Neural crest cell (in vitro differentiated cells): ENCODE measurements at regions not wholly inside any gene's neighbourhood (a gene's known extent, or its start where the extent isn't known, plus 50 kb on each side); places are given as distances from the start of the nearest gene placed in this dataset.

ENCODE experiments used
- DNase-seq: peaks from one replicate; pipeline ENCODE4 v3.0.0; 2021; ENCODE audit warnings: low read depth, mixed read lengths, low spot score
- H3K27ac Mint-ChIP-seq: one replicate; pipeline ENCODE4 v1.8.0; 2021; ENCODE audit warnings: mild to moderate bottlenecking, mixed read lengths; ENCODE audit not compliant: unreplicated experiment
- H3K27me3 Mint-ChIP-seq: 2 replicates; pipeline ENCODE4 v1.8.0; 2021; ENCODE audit warnings: low read depth, mild to moderate bottlenecking, mixed read lengths
- H3K36me3 Mint-ChIP-seq: 2 replicates; pipeline ENCODE4 v1.8.0; 2021; ENCODE audit warnings: low read depth, mild to moderate bottlenecking, mixed read lengths
- H3K4me1 Mint-ChIP-seq: 2 replicates; pipeline ENCODE4 v1.8.0; 2021; ENCODE audit warnings: mixed read lengths
- H3K4me3 Mint-ChIP-seq: one replicate; pipeline ENCODE4 v1.8.0; 2021; ENCODE audit warnings: mild to moderate bottlenecking, mixed read lengths
- H3K9me3 Mint-ChIP-seq: 2 replicates; pipeline ENCODE4 v1.8.0; 2021; ENCODE audit warnings: mixed read lengths
- CTCF ChIP-seq: fragments of 200-600 bp; sonication (generic); conservative IDR thresholded peaks from 2 replicates; pipeline ENCODE4 v1.5.0; 2021; ENCODE audit warnings: antibody characterized with exemption, mild to moderate bottlenecking

- Mint-ChIP-seq H3K27ac (no peak overlapping the region), H3K27me3 (no peaks in the 10 kb centered on the region), H3K4me3 (no peak overlapping the region), H3K36me3 (no peaks in the 10 kb centered on the region), H3K4me1 (peaks cover 3% of the 10 kb centered on the region), H3K9me3 (no peaks in the 10 kb centered on the region)
- DNase-seq, result no peak
- TF ChIP-seq CTCF, result no peak
Observed at GRCh38 chr4:44025376-44026020, 423.1 kb downstream of the KCTD8 start.

- H3K4me1 Mint-ChIP-seq, result no peaks in the 10 kb centered on the region
- no peaks in the 10 kb centered on the region for H3K36me3 Mint-ChIP-seq
- DNase-seq, result no peak
- H3K4me3 Mint-ChIP-seq, result no peak overlapping the region
- H3K27ac Mint-ChIP-seq, result no peak overlapping the region
- H3K9me3 Mint-ChIP-seq, result no peaks in the 10 kb centered on the region
- no peaks in the 10 kb centered on the region for H3K27me3 Mint-ChIP-seq
- TF ChIP-seq CTCF, result no peak
Observed at GRCh38 chr4:44038811-44039210, 409.8 kb downstream of the KCTD8 start.

GRCh38 chr4:44046491-44046890 lies 402.1 kb downstream of the KCTD8 start:
- Mint-ChIP-seq H3K36me3 (no peaks in the 10 kb centered on the region), H3K27me3 (no peaks in the 10 kb centered on the region), H3K27ac (no peak overlapping the region), H3K4me1 (no peaks in the 10 kb centered on the region), H3K4me3 (no peak overlapping the region), H3K9me3 (peaks cover 3% of the 10 kb centered on the region)
- no peak for TF ChIP-seq CTCF
- DNase-seq, result no peak

- TF ChIP-seq CTCF, result no peak
- Mint-ChIP-seq H3K27ac (no peak overlapping the region), H3K27me3 (peaks cover 3% of the 10 kb centered on the region), H3K9me3 (no peaks in the 10 kb centered on the region), H3K4me1 (no peaks in the 10 kb centered on the region), H3K4me3 (no peak overlapping the region), H3K36me3 (no peaks in the 10 kb centered on the region)
- DNase-seq, result no peak
Observed at GRCh38 chr4:44056721-44057151, 391.9 kb downstream of the KCTD8 start.

- no peak overlapping the region for H3K4me3 Mint-ChIP-seq
Observed at GRCh38 chr4:44070843-44071242, 377.8 kb downstream of the KCTD8 start.

More at GRCh38 chr4:44070843-44071242, 377.8 kb downstream of the KCTD8 start:
- no peaks in the 10 kb centered on the region for H3K4me1 Mint-ChIP-seq
- H3K27me3 Mint-ChIP-seq, result no peaks in the 10 kb centered on the region
- no peak overlapping the region for H3K27ac Mint-ChIP-seq
- H3K9me3 Mint-ChIP-seq, result no peaks in the 10 kb centered on the region
- no peak for TF ChIP-seq CTCF
- no peak for DNase-seq
- no peaks in the 10 kb centered on the region for H3K36me3 Mint-ChIP-seq
